Putamen (tissue), 1 donor: ENCODE measurements at regions not wholly inside any gene's neighbourhood (a gene's known extent, or its start where the extent isn't known, plus 50 kb on each side); places are given as distances from the start of the nearest gene placed in this dataset.

ENCODE experiments used
- DNase-seq: peaks from one replicate; pipeline ENCODE4 v3.0.0-alpha.2; 2016; ENCODE audit warnings: low spot score

DNA sequence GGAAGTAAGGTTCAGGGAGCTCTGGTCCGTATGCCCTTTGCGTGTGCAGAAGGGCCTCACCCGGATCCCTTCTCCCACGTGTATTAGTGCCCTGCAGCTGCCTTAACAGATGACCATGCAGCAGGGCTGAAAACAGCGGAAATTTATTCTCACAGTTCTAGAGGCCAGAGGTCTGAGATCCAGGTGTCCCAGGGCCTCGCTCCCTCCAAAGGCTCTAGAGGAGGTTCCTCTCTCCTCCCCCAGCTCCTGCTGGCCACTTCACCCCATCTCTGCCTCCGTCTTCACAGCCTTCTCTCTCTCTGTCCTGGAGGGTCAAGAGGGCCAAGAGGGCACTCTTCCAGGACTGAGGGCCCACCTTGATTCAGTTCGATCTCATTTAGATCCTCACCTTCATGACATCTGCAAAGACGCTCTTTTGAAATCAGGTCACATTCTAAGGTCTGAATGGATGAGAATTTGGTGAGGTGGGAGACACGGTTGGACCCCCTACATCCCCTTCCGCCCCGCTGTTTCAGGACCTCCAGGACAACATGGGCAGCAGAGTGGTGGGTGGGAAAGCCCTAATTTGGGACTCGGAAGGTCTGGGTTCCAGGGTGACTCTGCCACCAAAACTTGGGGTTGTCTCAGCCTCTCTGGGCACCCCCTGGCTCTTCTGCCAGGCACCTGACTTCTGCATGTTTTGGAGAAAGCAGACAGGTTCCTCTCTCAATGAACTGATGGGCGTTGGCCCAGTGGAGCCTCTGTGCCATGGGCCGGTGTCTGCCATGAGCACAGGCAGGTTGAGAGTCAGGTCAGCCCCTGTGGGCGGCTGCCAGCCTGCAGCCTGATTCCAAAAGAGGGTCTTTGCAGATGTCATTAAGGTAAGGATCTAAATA, 361.2 kb downstream of the SEC14L1 start:
- no peak for DNase-seq

DNA sequence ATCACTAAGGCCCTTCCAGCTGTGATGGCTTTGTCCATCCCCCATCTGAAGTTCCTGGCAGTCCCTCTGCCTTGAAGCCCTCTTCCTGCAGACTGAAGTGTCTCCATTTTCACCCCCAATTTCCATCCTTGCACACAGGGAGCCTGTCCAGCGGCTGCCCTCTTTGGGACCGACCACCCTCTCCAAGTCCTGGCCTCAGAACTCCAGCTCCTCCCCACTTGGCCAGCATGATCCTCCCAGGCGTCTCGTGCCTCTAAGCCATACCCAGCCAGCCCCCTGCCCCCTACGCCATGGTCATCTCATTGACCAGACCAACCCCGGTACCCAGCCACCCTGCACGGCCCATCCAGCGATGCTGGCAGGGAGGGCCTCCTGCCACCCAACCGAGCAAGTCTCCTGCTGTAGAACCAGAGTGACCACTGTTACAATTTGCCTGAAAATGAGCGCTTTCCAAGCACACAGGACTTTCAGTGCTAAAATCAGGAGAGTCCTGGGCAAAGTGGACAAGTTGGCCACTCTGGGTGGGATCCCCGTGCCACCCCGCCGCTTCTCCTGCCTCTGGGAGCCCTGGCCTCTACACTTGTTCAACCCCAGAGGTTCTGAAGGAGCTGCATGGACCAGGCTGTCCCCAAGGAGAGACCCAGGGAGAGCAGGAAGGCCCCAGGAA, 362.0 kb downstream of the SEC14L1 start:
- DNase-seq = no peak

DNA sequence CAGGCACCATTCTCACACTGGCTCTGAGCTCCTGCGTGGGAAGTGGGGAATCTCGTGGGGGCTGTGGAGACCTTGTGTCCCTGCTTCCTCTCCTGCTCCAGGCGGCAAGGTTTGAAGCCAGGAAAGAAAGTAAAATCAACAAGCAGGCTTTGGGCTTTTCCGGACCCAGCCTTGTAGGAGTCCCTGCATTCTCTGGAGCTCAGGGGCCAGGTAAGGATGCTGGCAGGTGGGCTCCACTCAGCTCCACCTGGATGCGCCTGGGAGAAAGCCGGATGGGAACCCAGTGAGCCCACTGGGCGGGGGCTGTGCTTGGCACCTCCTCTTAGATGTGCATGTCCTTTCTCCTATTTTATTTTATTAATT, 362.5 kb downstream of the SEC14L1 start:
- no peak for DNase-seq

DNA sequence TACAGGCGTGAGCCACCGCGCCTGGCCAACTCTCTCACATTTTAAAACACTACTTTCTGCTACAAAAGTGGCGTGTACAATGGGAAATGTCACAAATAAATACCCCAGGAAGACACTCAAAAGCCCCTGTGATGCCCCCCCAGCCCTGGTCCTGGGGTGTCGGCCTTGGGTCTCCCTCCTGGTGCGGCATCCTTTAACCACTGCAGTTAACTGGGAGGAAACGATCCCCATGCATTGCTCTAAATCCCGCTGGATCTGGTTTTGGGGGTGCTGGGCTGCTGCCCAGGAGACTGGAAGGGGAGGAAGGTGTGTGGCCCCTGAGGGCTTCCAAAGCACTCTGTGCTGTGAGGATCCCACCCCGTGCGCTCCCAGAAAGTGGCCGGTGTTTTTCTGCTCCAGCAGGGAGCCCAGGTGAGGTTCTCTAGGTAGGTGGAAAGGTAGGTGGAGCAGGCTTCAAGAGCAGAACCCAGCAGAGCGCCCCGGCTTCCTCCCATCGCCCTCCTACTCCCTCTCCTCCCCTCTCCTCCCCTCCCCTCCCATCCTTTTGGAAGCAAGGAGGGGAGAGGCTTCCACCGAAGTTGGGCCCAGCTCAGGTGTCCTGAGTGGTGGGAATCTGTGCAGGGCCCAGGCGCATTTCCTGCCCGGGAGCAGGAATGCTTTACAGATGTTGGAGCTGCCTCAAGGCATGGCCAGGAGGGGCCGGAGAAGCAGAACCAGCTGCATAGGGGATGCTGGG, 363.3 kb downstream of the SEC14L1 start:
- DNase-seq = no peak

DNA sequence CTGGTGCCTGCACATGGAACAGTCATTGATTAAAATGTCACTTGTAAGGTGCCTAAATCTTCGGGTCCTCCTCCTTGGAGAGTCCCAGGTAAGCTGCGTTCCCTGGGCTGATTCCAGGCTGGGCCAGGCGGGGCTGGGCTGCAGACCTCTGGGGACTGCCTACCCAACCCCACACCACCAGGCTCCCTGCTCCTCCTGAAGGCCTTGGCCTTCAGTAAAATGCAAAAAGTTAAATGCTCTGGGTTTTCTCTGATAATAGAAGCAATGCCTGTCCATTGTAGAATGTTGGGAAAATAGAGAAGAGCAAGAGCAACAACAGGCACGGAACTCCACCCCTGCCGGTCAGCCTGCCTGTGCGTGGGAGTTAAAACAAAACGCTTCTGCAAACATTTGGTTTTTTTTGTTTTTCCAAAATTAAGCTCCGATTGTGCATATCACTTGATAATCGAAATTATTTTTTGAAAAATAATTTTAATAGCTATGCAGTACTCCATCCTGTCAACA, 363.9 kb downstream of the SEC14L1 start:
- no peak for DNase-seq

DNA sequence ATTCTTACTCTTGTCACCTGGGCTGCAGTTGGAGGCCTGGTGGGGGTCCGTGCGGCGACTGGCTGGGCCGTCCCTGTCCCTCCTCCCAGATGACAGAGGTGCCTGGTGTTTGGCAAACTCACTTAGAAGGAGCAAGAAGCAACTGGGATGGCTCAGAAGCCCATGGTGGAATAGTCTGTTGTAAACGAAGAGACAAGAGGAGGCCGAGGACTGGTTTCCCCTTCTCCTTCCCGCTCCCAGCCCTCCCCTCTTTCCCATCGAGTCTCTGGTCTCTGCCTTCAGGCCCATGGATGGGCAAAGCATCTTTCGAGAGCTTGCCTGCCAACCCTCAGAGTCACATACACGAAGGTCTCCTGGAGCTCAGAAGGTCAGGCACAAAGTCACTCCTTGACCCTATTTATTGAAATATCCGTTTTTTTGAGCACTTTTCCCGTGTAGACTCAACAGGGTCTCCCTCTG, 364.4 kb downstream of the SEC14L1 start:
- DNase-seq = no peak

DNA sequence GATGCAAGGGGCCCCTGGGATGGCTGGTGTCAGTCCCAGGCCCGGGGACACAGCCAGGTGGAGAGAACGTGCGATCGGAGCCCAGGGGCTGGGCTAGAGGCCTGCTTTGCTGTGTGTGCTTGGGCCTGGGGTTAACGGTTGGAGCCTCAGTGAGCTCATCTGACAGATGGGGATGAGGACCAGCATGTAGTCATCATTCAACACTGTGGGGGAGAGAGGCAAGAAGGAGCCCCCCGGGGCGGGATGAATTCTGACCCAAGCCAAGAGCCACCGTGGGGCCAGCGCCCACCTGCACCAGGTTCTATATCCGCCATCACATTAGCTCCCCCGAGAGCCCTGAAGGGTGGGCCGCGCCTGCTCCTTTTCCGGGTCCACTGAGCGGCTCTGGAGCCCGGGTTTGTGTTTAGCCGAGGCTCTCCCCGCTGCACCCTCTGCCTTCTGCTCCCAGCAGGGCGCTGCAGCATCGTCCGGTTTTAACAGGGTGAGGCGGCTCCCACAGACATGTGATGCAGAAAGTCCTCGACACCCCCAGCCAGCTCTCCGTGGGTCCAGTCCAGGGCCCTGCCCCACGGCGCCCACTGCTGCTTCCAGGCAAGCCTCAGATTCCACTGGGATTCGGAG, 365.7 kb downstream of the SEC14L1 start:
- DNase-seq = no peak

DNA sequence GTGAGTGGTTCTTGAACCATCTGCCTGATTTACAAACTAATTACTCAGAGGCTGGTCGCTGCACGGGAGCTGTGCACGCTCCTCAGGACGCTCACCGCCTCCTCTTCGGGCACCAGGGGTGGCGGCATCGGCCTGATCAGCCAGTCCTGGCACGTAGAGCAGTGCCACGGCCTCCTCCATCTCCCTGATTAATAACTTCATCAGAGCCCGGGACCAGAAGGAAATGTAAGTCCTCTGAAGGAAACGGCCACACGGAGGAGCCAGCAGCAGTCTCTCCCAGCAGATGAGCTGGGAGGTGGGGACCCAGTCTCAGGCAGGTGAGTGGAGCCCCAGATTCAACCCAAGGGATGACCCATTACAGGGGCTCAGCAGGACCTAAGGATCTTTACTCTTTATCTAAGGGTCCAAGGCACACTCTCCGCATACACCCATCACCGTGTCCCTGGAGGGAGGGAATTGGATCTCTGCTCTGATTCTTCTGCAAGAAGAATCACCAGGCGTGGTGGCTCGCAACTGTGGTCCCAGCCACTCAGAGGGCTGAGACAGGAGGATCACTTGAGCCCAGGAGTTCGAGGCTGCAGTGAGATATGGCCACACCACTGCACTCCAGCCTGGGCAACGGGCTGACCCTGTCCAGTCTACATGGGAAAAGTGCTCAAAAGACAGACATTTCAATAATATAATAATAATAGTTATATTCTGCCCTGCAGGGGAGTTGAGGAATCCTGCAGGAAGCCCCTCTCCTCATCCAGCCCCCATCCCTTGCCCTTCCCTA, 366.5 kb downstream of the SEC14L1 start:
- DNase-seq = no peak

DNA sequence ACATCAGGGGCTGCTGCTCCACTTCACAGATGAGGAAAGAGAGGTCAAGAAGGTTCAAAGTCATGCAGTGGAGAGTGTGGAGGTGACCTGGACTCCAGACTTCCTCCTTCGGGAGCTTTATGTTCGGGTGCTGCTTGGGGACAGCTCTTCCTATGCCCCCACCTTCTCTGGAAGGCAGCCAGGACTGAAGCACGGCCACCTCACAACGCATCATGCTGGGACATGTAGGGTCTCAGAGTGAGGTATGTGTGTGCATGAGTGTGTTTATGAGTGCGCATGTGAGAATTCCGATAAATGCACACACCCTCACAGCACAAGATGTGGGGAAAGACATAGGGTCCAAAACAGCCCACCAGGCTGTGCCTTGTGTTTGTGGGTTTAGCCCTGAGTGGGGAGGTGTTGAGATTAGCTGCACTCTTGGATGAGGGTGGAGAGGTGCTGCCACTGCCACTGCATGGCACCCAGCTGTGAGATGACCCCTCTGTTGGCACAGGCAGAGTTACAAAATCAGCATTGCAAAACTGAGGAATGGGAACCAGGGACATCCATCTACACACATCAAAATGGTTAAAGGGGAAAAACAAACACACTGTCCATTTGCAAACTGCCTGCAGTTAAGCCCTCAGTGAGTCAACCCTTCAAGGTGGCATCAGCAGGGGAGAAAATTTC, 367.4 kb downstream of the SEC14L1 start:
- DNase-seq = no peak

DNA sequence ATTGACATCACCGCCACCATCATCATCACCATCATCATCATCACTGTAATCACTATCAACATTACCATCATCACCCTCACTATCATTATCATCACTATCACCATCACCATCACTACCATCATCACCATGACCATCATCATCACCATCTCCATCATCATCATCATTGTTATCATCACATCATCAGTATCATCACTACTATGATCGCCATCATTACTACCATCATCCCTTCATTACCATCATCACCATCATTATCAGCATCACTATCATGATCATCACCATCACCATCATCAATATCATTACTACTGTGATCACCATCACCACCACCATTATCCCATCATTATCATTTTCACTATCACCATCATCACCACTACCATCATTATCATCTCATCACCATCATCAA, 368.3 kb downstream of the SEC14L1 start:
- no peak for DNase-seq

DNA sequence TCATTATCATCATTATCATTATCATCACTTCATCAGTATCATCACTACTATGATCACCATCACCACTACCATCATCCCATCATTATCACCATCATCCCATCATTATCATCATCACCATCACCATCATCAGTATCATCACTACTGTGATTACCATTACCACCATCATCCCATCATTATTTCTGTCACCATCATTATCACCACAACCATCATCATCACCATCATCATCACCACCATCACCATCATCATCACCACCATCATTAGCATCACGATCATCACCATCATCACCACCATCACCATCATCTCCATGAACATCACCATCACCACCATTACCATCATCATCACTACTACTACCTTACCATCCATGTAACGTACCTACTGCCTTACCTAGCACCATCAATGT, 368.8 kb downstream of the SEC14L1 start:
- no peak for DNase-seq

DNA sequence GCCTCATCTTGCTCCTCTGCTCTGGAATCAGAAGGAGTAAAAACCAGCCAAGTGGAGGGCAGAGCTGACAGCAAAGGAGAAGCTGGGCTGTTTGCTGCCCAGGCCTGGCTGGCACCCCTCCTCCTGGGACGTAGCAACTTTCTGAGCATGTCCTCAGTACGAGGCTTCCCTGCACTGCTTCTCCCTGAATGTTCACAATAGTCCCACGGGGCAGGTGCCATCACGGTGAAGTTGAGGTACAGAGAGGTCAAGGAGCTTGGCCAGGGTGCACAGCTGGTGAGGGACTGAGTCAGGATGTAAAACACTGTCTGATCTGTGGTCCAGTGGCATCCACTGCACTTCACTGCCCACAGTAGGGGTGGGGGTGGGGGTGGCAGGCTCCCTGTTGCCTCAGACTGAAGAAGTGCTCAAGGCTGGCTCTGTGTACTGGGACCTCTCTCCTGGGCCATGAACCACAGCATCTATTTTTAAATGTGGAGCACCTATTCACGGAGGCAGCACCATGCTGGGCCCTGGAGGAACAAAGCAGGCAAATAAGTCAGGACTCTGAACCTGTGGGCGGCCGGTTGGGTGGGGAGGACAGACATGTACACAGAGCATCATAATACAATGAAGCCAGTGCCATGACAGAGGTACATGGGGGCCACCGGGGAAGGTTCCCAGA, 369.5 kb downstream of the SEC14L1 start:
- no peak for DNase-seq

DNA sequence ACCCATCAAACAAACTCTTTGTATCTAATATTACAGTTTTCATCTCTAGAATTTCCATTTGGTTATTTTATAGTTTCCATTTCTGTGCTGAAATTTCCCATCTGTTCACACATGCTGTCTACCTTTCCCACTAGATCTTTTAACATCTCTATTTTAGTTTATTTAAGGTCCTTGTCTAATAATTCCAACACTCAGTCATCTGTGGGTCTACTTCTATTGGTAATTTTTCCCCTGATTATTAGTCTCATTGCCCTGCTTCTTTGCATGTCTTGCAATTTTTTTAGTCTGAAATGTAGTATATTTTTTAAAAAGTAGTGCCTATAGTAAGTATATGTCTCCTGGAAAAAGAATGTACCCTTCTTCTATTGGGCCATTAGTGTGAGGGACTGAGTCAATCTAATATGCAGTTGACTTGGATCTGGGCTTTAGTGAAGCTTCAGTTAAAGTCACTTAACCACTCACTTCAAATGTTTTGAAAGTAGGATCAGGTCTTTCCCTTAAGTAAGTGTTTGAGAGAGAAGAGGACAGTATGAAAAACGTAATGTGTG, 370.8 kb downstream of the SEC14L1 start:
- DNase-seq = no peak

DNA sequence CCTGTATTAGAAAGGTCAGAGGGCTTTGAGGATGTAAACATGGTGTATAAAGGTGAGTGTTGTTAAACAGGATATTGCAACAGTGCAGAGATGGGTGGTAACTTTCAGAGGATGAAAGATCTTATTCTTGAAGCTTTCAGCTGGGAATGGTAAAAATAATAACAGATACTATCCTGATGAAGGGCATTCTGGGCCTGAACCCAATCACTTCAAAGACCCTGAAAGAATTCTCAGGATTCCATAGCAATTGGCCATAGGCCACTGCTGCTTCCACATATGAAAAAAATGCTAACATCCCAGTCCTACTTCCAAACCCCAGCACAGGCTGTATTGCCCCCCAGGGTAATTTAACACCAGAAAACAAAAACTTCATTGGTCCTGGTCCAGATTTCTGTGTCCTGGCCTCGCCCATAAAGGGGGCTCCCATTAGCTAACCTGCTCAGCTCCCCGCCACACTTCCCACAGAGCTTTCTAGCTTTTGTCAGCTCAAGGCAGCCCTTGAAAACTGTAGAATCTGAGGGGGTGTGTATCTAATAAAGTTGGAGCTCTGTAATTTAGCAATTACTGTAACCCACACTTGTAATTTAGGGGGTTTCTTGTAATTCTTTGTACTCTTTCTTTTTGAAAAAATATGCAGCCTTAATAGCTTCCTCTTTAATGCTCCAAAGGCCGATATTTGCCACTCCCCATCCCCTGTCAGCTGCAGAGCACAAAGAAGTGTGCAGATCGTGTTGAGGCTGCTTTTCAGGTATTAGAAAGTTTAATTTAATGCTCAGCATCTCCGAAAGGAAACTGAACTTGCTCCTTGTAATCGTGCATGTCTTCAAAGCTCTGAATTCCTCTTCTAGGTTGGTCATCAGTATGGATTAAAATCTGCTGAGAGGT, 371.5 kb downstream of the SEC14L1 start:
- DNase-seq = peak; percentile 44

DNA sequence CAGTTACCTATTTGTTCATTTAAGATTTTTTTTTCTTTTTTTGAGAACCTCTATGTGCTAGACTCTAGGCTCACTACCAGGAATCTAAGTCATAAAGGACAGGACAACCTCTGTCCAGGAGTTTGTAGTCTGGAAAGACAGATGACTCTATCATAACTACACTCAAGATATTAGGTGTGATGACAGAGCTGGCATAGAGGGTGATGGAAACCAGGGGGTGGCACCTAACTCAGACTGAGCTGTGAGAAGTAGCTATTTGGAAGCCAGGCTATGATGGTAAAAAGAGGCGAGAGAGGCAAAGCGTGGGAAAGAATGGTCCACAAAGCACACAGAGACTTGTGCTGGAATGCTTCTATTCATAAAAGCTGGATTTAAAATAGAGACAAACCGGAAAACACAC, 372.3 kb downstream of the SEC14L1 start:
- no peak for DNase-seq

DNA sequence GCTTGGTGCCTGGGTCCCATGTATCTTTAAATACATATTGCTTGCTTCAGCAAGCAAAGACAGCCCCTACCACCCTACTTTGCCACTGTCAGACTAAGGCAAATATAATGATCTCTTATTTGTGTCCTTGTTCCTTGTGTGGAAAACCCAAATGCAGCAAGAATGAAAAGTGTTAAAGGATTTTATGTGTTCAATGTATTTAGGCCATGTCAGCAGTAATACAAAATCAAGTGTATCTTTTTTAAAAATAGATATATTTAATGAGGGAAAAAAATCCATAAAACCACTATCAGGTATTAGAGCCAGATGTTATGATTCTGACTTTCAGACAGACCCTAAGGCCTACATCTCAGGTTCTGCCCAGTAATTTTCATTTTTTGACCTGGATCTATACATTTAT, 374.5 kb downstream of the SEC14L1 start:
- no peak for DNase-seq

DNA sequence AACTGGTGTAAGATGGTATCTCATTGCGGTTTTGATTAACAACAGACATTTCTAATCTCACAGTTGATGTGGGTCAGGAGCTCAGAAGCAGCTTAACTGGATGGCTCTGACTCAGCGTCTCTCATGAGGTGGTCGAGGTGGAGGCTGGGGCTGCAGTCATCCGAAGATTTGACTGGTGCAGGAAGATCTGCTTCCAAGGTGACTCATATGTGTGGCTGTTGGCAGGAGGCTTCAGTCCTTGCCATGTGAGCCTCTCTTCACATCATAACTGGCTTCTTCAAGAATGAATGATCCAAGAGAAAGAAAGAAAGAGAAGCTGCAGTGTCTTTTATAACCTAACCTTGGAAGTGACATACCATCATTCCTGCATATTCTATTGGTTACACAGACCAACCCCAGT, 376.1 kb downstream of the SEC14L1 start:
- DNase-seq = no peak

DNA sequence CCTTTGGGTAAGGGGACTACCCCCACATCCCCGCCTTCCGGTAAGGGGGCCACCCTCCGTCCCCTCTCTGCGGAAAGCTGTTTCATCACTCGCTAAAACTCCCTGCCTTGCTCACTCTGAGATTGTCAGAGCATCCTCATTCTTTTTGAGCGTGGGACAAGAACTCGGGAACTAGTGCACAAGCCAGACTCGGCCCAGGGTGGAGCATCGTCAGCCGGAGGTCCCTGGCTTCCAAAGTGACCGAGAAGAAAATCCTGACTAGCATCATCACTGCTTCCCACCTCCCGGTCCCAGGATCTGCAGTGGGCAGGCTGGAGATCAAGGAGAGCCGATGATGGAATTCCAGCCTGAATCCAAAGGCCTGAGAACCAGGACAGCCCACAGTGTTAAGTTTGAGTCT, 380.3 kb downstream of the SEC14L1 start:
- DNase-seq = no peak

DNA sequence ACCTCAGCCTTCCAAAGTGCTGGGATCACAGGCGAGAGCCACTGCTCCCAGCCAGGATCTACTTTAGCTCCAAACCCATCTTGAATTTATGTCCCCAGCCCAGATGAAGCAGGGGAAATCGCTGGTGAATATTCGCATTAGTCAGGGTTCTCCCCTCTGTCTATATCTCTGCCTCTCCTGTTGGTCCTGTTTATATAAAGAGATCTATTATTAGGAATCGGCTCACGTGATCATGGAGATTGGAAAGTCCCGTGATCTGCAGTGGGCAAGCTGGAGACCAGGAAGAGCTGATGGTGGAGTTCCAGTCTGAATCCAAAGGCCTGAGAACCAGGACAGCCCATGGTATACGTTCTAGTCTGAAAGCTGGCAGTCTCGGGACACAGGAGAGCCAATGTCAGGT, 382.8 kb downstream of the SEC14L1 start:
- no peak for DNase-seq
